H1 (cell line): ENCODE measurements at regions not wholly inside any gene's neighbourhood (a gene's known extent, or its start where the extent isn't known, plus 50 kb on each side); places are given as distances from the start of the nearest gene placed in this dataset.

Experiments used
- POLR2A ChIP-seq, 2 experiments: IDR thresholded peaks; 1 replicate in 1 of 2; 2 replicates in 1 of 2; pipeline ENCODE4 v1.6.1; 2011; ENCODE audit warnings: low read depth in 2 of 2, low read length in 2 of 2, mild to moderate bottlenecking in 2 of 2; ENCODE audit errors: control extremely low read depth in 1 of 2
- RXRA ChIP-seq: IDR thresholded peaks from 2 replicates; pipeline ENCODE4 v1.6.1; 2011; ENCODE audit warnings: low read depth, mild to moderate bottlenecking, low read length, moderate library complexity; ENCODE audit not compliant: insufficient read depth

DNA sequence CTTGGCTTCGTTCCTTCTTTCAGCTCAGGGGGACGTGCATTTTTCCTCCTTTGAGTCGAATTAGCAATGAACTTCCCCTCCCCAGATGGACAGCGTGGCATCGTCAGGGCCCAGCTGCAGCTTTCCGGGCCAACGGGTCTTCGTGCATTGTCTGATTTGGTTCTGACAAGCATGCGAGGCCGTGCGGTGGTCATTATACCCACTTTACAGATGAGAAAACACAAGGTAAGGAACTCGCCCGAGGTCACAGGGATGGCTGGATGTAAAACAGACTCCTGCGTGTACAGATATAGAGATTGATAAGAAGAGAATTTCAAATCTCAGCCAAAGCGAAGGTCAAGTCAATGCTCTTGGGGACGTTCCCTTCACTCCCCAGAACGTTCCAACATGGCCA lies 187.6 kb upstream of the SULF2 start:
- TF ChIP-seq RXRA (no peak), POLR2A (IDR thresholded peaks at IDR 0.05; ENCODE audit: control extremely low read depth in 1 of 2, low read depth in 2 of 2, low read length in 2 of 2) (no peak)
